ENCODE measurements at regions not wholly inside any gene's neighbourhood (a gene's known extent, or its start where the extent isn't known, plus 50 kb on each side); places are given as distances from the start of the nearest gene placed in this dataset.

DNA sequence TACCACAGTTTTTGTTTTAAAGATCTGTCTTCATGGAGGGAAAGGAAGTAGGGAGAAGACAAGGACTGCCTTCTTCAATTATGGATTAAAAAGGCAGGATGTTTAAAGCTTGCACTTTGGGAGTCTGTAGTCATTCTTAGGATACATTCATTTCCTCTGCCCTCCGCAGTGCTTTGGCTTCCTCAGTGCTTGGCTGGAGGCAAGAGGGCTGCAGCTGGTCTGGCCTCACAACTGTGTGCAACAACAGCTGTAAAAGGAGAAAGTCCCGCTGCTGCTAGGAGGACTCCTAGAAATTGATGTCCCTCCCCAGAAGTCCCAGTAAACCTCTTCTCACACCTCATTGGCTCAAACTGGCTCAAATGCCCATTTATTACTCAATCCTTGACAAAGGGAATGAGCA is 54.4 kb upstream of the PPP2R3A start:
- TF ChIP-seq, protein P1, sequence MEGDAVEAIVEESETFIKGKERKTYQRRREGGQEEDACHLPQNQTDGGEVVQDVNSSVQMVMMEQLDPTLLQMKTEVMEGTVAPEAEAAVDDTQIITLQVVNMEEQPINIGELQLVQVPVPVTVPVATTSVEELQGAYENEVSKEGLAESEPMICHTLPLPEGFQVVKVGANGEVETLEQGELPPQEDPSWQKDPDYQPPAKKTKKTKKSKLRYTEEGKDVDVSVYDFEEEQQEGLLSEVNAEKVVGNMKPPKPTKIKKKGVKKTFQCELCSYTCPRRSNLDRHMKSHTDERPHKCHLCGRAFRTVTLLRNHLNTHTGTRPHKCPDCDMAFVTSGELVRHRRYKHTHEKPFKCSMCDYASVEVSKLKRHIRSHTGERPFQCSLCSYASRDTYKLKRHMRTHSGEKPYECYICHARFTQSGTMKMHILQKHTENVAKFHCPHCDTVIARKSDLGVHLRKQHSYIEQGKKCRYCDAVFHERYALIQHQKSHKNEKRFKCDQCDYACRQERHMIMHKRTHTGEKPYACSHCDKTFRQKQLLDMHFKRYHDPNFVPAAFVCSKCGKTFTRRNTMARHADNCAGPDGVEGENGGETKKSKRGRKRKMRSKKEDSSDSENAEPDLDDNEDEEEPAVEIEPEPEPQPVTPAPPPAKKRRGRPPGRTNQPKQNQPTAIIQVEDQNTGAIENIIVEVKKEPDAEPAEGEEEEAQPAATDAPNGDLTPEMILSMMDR (IDR thresholded peaks at IDR 0.05; ENCODE audit: borderline replicate concordance, extremely low read depth, low read length, poor library complexity, severe bottlenecking) = no peak
- TF ChIP-seq EZH2 (IDR thresholded peaks at IDR 0.05; ENCODE audit: borderline replicate concordance, low read depth, low read length, severe bottlenecking) = no peak

All from DND-41 (cell line).